K562 (cell line): ENCODE measurements at regions not wholly inside any gene's neighbourhood (a gene's known extent, or its start where the extent isn't known, plus 50 kb on each side); places are given as distances from the start of the nearest gene placed in this dataset.

Source experiments
- ATAC-seq: fragments of 200-7000 bp; cut with Tn5 transposase; 3 replicates; pipeline ENCODE4 v1.9.1; 2020; ENCODE audit warnings: moderate library complexity
- BruUV-seq: library from RNA; stranded (reverse); fragments of 400-500 nt; replicated peaks from 2 replicates; lab custom pipeline; 2021; lab: Mats Ljungman, UMichigan
- CTCF ChIA-PET: fragments of 300-600 bp; formaldehyde crosslinking; extraction: SDS; loops from one replicate; lab custom pipeline; 2021; ENCODE audit warnings: low intra/inter-chr PET ratio; lab: Yijun Ruan, JAX
- POLR2A ChIA-PET: fragments of 300-600, 350-650 bp; sonication (Branson Sonifier 250); formaldehyde crosslinking; extraction: SDS; loops from one replicate; lab custom pipeline; 2021; ENCODE audit warnings: antibody characterized with exemption, inconsistent platforms; lab: Yijun Ruan, JAX
- DNase-seq, 4 experiments: peaks; one replicate each; pipeline versions ENCODE4 v3.0.0 to v3.0.0-alpha.2; 2011 to 2018; ENCODE audit warnings: low spot score in 3 of 4, mixed read lengths in 3 of 4; ENCODE audit errors: extremely low read depth in 1 of 4
- FAIRE-seq: peaks from 2 replicates; lab custom pipeline; 2011; peaks lifted over from hg19 to GRCh38; lab: Jason Lieb, UNC
- H2AFZ ChIP-seq: 2 replicates; pipeline ENCODE4 v1.6.0; 2011; ENCODE audit warnings: low read depth, low read length, control low read depth, inconsistent platforms
- H3K27ac ChIP-seq: fragments of 200-600 bp; 3 replicates; pipeline ENCODE4 v1.8.0; 2011; ENCODE audit warnings: low read depth, mild to moderate bottlenecking, control low read depth, inconsistent platforms, low read length, moderate library complexity, mixed read lengths; ENCODE audit errors: extremely low read depth
- H3K27me3 ChIP-seq, 2 experiments: fragments of 300-600 bp in 1 of 2; 2 replicates in 1 of 2; 3 replicates in 1 of 2; pipeline versions ENCODE4 v1.6.0 to v1.8.0; 2011; ENCODE audit warnings: inconsistent platforms in 2 of 2, low read length in 2 of 2, mild to moderate bottlenecking in 1 of 2, mixed read lengths in 1 of 2, moderate library complexity in 1 of 2; ENCODE audit not compliant: control insufficient read depth in 2 of 2, insufficient read depth in 2 of 2
- H3K36me3 ChIP-seq: fragments of 300-600 bp; 3 replicates; pipeline ENCODE4 v1.8.0; 2011; ENCODE audit warnings: mild to moderate bottlenecking, low read length, inconsistent platforms; ENCODE audit not compliant: control insufficient read depth, insufficient read depth
- H3K4me1 ChIP-seq, 2 experiments: fragments of 200-600 bp in 1 of 2; replicated peaks in 1 of 2; 2 replicates in 1 of 2; 3 replicates in 1 of 2; pipeline versions ENCODE4 v1.5.1 to v1.8.0; 2011; ENCODE audit warnings: inconsistent platforms in 2 of 2, low read length in 2 of 2, mild to moderate bottlenecking in 1 of 2, mixed read lengths in 1 of 2, moderate library complexity in 1 of 2; ENCODE audit not compliant: control insufficient read depth in 2 of 2, insufficient read depth in 2 of 2
- H3K4me2 ChIP-seq: 2 replicates; pipeline ENCODE4 v1.6.1; 2011; ENCODE audit warnings: low read length, control low read depth, inconsistent platforms, mixed read lengths; ENCODE audit not compliant: insufficient read depth
- H3K4me3 ChIP-seq: fragments of 200-600 bp; sonication (generic), shearing (Covaris generic); 2 replicates; pipeline ENCODE4 v1.5.1; 2016; ENCODE audit warnings: control low read depth, inconsistent platforms
- H3K79me2 ChIP-seq: fragments of 200-600 bp; 3 replicates; pipeline ENCODE4 v1.8.0; 2011; ENCODE audit warnings: low read length, inconsistent platforms; ENCODE audit not compliant: control insufficient read depth, insufficient read depth
- H3K9ac ChIP-seq, 2 experiments: 2 replicates each; pipeline versions ENCODE4 v1.6.0 to v1.6.1; 2011; ENCODE audit warnings: low read depth in 2 of 2, low read length in 2 of 2, control low read depth in 1 of 2, inconsistent platforms in 1 of 2, mild to moderate bottlenecking in 1 of 2, mixed read lengths in 1 of 2; ENCODE audit not compliant: insufficient read depth in 1 of 2
- H3K9me1 ChIP-seq: one replicate; pipeline ENCODE4 v1.6.0; 2011; ENCODE audit warnings: inconsistent platforms, mild to moderate bottlenecking, low read length, moderate library complexity; ENCODE audit not compliant: control insufficient read depth, insufficient read depth
- H3K9me3 ChIP-seq: replicated peaks from 2 replicates; pipeline ENCODE4 v1.5.1; 2011; ENCODE audit warnings: low read depth, low read length, inconsistent platforms; ENCODE audit not compliant: control insufficient read depth, insufficient read depth
- H4K20me1 ChIP-seq: replicated peaks from 2 replicates; pipeline ENCODE4 v1.6.1; 2011; ENCODE audit warnings: low read length, inconsistent platforms, mixed read lengths; ENCODE audit not compliant: control insufficient read depth, insufficient read depth
- ELF1 ChIP-seq: fragments of 200-800 bp; sonication (Bioruptor generic); IDR thresholded peaks from 2 replicates; pipeline ENCODE4 v1.6.1; 2016; ENCODE audit warnings: missing genetic modification characterization, missing compliant biosample characterization
- KAT2B ChIP-seq: IDR thresholded peaks from one replicate; pipeline ENCODE4 v1.6.1; 2012; ENCODE audit warnings: low read depth, mild to moderate bottlenecking, control low read depth, inconsistent platforms, low read length, moderate library complexity
- NFYB ChIP-seq: IDR thresholded peaks from 2 replicates; pipeline ENCODE4 v1.6.1; 2011; ENCODE audit warnings: mild to moderate bottlenecking, moderate library complexity; ENCODE audit not compliant: insufficient read length; ENCODE audit errors: extremely low read depth
- POU5F1 ChIP-seq: fragments of 150-350 bp; IDR thresholded peaks from 2 replicates; pipeline ENCODE4 v1.6.1; 2014; ENCODE audit warnings: borderline replicate concordance, low read length, low read depth, mild to moderate bottlenecking; ENCODE audit not compliant: partially characterized antibody
- PTTG1 ChIP-seq: fragments of 450-650 bp; IDR thresholded peaks from 2 replicates; pipeline ENCODE4 v1.6.1; 2016; ENCODE audit warnings: low read depth, mild to moderate bottlenecking, missing genetic modification characterization, missing compliant biosample characterization
- RBFOX2 ChIP-seq: fragments of 200-400 bp; formaldehyde crosslinking; IDR thresholded peaks from 2 replicates; pipeline ENCODE4 v1.6.1; 2017; ENCODE audit warnings: low read depth, mild to moderate bottlenecking, low read length, moderate library complexity
- RBM22 ChIP-seq: fragments of 200-400 bp; formaldehyde crosslinking; IDR thresholded peaks from 2 replicates; pipeline ENCODE4 v1.6.1; 2018; ENCODE audit warnings: low read length, low read depth; ENCODE audit not compliant: poor library complexity, severe bottlenecking
- ZNF311 ChIP-seq: fragments of 250-450 bp; sonication (Bioruptor Pico); IDR thresholded peaks from 2 replicates; pipeline ENCODE4 v1.4.0; 2020; ENCODE audit warnings: mild to moderate bottlenecking, moderate library complexity
- ZNF445 ChIP-seq: fragments of 250-450 bp; sonication (Bioruptor Pico); IDR thresholded peaks from 2 replicates; pipeline ENCODE4 v1.4.0; 2020; ENCODE audit warnings: low read depth, mild to moderate bottlenecking, moderate library complexity
- ZSCAN32 ChIP-seq: fragments of 450-650 bp; formaldehyde crosslinking; IDR thresholded peaks from 2 replicates; pipeline ENCODE4 v1.4.0; 2020; ENCODE audit warnings: mild to moderate bottlenecking, moderate library complexity
- WGBS: fragments of 100-300 bp; shearing (Covaris generic); methylation state at CpG from one replicate; pipeline ENCODE4 v1.1.6; 2016; ENCODE audit warnings: low coverage, mixed read lengths; ENCODE audit not compliant: insufficient coverage; ENCODE audit errors: missing lambda C conversion rate; 5-methylcytosine and 5-hydroxymethylcytosine counted together
- in situ Hi-C: fragments of 300-500 bp; cut with MboI; formaldehyde crosslinking; loops from 4 replicates; pipeline ENCODE4 v1.15.0; 2018; ENCODE audit warnings: inconsistent platforms, mixed read lengths
- intact Hi-C: fragments of 100-400 bp; cut with micrococcal nuclease; formaldehyde crosslinking; loops from 2 replicates; pipeline ENCODE4 v1.14.2; 2022
- TF ChIP-seq, protein P1 (sequence below), 2 experiments: fragments of 450-650 bp; IDR thresholded peaks; 2 replicates each; pipeline ENCODE4 v1.6.1; 2016; ENCODE audit warnings: mild to moderate bottlenecking in 2 of 2, borderline replicate concordance in 1 of 2, low read depth in 1 of 2, moderate library complexity in 1 of 2
- TF ChIP-seq, protein P2 (sequence below): sonication (generic); IDR thresholded peaks from 2 replicates; pipeline ENCODE4 v1.6.1; 2016
- TF ChIP-seq, protein P3 (sequence below), 2 experiments: fragments of 450-650 bp; conservative IDR thresholded peaks; 2 replicates each; pipeline ENCODE4 v1.6.1; 2017; ENCODE audit warnings: mild to moderate bottlenecking in 2 of 2, moderate library complexity in 2 of 2

DNA sequence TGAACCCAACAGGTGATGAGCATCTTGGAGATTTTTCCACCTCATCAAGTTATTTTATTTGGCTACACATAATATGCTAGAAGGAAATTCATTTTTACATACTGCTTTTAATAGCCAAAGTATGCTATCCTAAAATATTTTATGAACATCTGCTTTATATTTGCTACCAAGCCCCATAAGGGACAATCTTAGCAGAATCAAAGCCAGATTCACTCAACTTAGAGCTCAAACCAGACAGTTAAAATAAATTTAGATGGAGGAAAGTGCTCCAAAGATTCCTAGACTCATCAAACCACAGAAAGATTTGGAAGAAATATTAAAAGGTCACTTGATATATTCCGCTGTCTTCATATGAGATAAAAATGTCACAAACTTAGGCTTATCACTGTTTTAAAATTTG is 637.1 kb upstream of the CCNG1 start:
- Histone ChIP-seq H3K79me2 (no peaks in the 10 kb centered on the region), H3K4me3 (no peak overlapping the region), H3K27me3 (no peaks in the 10 kb centered on the region), H3K4me2 (no peak overlapping the region), H3K9ac (no peak overlapping the region), H3K9me1 (no peaks in the 10 kb centered on the region), H3K4me1 (no peaks in the 10 kb centered on the region), H3K36me3 (no peaks in the 10 kb centered on the region), H2AFZ (no peak overlapping the region), H3K9me3 (no peaks in the 10 kb centered on the region; the same call in 1 of the 2 replicates), H3K27ac (no peak overlapping the region), H4K20me1 (no peaks in the 10 kb centered on the region)
- FAIRE-seq (no peak), DNase-seq (no peak), ATAC-seq (no peak)
- intact Hi-C loops (no loop called here), in situ Hi-C loops (no loop called here)
- POLR2A ChIA-PET = no interaction called here
- WGBS = 0% methylated on average over 1 of the region's 1 CpG
- BruUV-seq = no TSS peak
- CTCF ChIA-PET = no interaction called here
- TF ChIP-seq, protein P1, sequence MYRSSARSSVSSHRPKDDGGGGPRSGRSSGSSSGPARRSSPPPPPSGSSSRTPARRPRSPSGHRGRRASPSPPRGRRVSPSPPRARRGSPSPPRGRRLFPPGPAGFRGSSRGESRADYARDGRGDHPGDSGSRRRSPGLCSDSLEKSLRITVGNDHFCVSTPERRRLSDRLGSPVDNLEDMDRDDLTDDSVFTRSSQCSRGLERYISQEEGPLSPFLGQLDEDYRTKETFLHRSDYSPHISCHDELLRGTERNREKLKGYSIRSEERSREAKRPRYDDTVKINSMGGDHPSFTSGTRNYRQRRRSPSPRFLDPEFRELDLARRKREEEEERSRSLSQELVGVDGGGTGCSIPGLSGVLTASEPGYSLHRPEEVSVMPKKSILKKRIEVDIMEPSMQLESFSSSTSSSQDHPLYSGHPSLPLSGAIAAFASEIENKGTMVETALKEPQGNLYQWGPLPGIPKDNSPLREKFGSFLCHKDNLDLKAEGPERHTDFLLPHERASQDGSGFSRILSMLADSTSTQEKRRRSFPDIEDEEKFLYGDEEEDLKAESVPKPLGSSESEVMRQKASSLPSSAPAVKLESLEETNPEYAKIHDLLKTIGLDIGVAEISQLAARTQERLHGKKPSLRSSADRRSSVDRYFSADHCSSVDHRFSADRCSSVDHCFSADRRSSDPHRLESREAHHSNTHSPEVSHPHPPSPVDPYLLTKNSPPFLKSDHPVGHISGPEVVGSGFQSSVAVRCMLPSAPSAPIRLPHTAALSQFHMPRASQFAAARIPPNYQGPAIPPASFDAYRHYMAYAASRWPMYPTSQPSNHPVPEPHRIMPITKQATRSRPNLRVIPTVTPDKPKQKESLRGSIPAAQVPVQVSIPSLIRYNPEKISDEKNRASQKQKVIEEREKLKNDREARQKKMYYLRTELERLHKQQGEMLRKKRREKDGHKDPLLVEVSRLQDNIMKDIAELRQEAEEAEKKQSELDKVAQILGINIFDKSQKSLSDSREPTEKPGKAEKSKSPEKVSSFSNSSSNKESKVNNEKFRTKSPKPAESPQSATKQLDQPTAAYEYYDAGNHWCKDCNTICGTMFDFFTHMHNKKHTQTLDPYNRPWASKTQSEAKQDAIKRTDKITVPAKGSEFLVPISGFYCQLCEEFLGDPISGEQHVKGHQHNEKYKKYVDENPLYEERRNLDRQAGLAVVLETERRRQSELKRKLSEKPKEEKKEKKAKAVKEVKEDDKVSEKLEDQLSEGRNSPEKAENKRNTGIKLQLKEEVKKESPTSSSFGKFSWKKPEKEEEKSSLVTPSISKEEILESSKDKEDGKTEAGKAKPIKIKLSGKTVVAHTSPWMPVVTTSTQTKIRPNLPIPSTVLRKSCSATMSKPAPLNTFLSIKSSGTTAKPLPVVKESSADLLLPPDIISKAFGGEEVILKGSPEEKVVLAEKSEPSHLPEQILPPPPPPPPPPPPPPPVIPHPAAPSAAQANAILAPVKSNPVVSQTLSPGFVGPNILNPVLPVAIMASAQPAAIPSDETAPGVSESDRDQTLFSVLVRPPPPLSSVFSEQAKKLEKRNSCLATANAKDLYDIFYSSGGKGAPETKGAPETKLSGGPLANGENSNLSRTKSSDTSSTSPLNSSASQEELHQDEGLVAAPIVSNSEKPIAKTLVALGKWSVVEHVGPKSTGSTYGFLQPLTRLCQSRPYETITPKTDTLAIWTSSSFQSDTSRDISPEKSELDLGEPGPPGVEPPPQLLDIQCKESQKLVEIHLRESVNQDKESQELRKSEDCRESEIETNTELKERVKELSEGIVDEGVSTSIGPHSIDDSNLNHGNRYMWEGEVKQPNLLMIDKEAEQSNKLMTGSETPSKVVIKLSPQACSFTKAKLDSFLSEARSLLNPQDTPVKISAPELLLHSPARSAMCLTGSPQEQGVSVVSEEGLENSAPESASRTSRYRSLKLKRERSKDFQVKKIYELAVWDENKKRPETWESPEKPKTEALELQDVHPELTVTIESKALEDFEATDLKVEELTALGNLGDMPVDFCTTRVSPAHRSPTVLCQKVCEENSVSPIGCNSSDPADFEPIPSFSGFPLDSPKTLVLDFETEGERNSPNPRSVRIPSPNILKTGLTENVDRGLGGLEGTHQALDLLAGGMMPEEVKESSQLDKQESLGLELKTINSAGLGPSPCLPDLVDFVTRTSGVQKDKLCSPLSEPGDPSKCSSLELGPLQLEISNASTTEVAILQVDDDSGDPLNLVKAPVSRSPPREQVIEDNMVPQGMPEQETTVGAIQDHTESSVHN (IDR thresholded peaks at IDR 0.05; ENCODE audit: borderline replicate concordance in 1 of 2, low read depth in 1 of 2) = no peak
- TF ChIP-seq POU5F1 (no peak), ZSCAN32 (CRISPR knock-in tag) (no peak), KAT2B (no peak), ZNF445 (no peak), ELF1 (tag) (no peak), PTTG1 (tag) (no peak), RBM22 (no peak), NFYB (no peak), RBFOX2 (no peak), ZNF311 (CRISPR knock-in tag) (no peak)
- TF ChIP-seq, protein P2, sequence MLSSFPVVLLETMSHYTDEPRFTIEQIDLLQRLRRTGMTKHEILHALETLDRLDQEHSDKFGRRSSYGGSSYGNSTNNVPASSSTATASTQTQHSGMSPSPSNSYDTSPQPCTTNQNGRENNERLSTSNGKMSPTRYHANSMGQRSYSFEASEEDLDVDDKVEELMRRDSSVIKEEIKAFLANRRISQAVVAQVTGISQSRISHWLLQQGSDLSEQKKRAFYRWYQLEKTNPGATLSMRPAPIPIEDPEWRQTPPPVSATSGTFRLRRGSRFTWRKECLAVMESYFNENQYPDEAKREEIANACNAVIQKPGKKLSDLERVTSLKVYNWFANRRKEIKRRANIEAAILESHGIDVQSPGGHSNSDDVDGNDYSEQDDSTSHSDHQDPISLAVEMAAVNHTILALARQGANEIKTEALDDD = no peak
- TF ChIP-seq, protein P3, sequence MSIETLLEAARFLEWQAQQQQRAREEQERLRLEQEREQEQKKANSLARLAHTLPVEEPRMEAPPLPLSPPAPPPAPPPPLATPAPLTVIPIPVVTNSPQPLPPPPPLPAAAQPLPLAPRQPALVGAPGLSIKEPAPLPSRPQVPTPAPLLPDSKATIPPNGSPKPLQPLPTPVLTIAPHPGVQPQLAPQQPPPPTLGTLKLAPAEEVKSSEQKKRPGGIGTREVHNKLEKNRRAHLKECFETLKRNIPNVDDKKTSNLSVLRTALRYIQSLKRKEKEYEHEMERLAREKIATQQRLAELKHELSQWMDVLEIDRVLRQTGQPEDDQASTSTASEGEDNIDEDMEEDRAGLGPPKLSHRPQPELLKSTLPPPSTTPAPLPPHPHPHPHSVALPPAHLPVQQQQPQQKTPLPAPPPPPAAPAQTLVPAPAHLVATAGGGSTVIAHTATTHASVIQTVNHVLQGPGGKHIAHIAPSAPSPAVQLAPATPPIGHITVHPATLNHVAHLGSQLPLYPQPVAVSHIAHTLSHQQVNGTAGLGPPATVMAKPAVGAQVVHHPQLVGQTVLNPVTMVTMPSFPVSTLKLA (conservative IDR thresholded peaks at IDR 0.05) = no peak
